RWPE2 (cell line): ENCODE measurements at regions not wholly inside any gene's neighbourhood (a gene's known extent, or its start where the extent isn't known, plus 50 kb on each side); places are given as distances from the start of the nearest gene placed in this dataset.

Source experiments
- ATAC-seq: fragments of 200-7000 bp; cut with Tn5 transposase; 3 replicates; pipeline ENCODE4 v1.9.1; 2021; ENCODE audit warnings: low read depth
- DNase-seq: peaks from one replicate; pipeline ENCODE4 v3.0.0-alpha.2; 2020; ENCODE audit warnings: low spot score
- H3K27ac ChIP-seq: fragments of 450-650 bp; 2 replicates; pipeline ENCODE4 v1.5.1; 2017; ENCODE audit warnings: mild to moderate bottlenecking; ENCODE audit not compliant: poor library complexity, severe bottlenecking
- H3K27me3 ChIP-seq: fragments of 250-450 bp; sonication (Bioruptor Pico); 2 replicates; pipeline ENCODE4 v1.5.1; 2021; ENCODE audit warnings: mild to moderate bottlenecking, moderate library complexity; ENCODE audit not compliant: insufficient read depth, poor library complexity, severe bottlenecking
- H3K36me3 ChIP-seq: fragments of 250-450 bp; sonication (Bioruptor Pico); 2 replicates; pipeline ENCODE4 v1.5.1; 2020; ENCODE audit warnings: low read depth, mild to moderate bottlenecking, moderate library complexity
- H3K4me1 ChIP-seq: fragments of 250-450 bp; sonication (Bioruptor Pico); 2 replicates; pipeline ENCODE4 v1.5.1; 2021; ENCODE audit warnings: mild to moderate bottlenecking, moderate library complexity; ENCODE audit not compliant: insufficient read depth, poor library complexity, severe bottlenecking
- H3K4me3 ChIP-seq: fragments of 250-450 bp; sonication (Bioruptor Pico); 2 replicates; pipeline ENCODE4 v1.5.1; 2021; ENCODE audit warnings: mild to moderate bottlenecking, moderate library complexity; ENCODE audit not compliant: severe bottlenecking
- H3K9me3 ChIP-seq: fragments of 250-450 bp; sonication (Bioruptor Pico); 2 replicates; pipeline ENCODE4 v1.5.1; 2021; ENCODE audit warnings: mild to moderate bottlenecking, moderate library complexity; ENCODE audit not compliant: severe bottlenecking
- TF ChIP-seq, protein P1 (sequence below): fragments of 450-650 bp; IDR thresholded peaks from one replicate; pipeline ENCODE4 v1.5.1; 2017; ENCODE audit warnings: mild to moderate bottlenecking, moderate library complexity; ENCODE audit not compliant: poor library complexity, severe bottlenecking

DNA sequence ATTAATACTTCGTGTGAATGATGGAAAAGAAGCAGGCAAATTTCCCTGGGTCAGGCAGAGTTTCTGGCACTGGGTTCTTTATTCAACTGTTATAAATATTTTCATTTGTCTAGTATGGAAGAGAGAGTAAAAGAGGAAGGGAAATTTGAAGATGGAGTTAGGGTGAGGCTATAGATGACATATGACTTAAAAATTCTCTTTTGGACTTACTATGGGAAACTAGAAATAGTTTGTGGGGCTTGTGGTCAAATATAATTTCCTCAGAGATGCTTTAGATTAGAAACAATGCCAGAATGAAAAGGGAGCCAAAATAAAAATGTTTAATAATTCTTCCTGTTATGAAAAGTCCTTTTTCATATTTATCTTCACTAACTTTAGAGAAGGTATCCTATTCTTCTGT, 103.2 kb downstream of the GC start:
- H3K36me3 ChIP-seq = no peaks in the 10 kb centered on the region; the same call in 1 of the 2 replicates
- H3K4me3 ChIP-seq = no peak overlapping the region
- no peaks in the 10 kb centered on the region for H3K27me3 ChIP-seq
- no peaks in the 10 kb centered on the region for H3K4me1 ChIP-seq
- no peak overlapping the region for H3K27ac ChIP-seq
- TF ChIP-seq, protein P1, sequence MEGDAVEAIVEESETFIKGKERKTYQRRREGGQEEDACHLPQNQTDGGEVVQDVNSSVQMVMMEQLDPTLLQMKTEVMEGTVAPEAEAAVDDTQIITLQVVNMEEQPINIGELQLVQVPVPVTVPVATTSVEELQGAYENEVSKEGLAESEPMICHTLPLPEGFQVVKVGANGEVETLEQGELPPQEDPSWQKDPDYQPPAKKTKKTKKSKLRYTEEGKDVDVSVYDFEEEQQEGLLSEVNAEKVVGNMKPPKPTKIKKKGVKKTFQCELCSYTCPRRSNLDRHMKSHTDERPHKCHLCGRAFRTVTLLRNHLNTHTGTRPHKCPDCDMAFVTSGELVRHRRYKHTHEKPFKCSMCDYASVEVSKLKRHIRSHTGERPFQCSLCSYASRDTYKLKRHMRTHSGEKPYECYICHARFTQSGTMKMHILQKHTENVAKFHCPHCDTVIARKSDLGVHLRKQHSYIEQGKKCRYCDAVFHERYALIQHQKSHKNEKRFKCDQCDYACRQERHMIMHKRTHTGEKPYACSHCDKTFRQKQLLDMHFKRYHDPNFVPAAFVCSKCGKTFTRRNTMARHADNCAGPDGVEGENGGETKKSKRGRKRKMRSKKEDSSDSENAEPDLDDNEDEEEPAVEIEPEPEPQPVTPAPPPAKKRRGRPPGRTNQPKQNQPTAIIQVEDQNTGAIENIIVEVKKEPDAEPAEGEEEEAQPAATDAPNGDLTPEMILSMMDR = no peak
- no peak for ATAC-seq
- no peak for DNase-seq
- no peaks in the 10 kb centered on the region for H3K9me3 ChIP-seq

DNA sequence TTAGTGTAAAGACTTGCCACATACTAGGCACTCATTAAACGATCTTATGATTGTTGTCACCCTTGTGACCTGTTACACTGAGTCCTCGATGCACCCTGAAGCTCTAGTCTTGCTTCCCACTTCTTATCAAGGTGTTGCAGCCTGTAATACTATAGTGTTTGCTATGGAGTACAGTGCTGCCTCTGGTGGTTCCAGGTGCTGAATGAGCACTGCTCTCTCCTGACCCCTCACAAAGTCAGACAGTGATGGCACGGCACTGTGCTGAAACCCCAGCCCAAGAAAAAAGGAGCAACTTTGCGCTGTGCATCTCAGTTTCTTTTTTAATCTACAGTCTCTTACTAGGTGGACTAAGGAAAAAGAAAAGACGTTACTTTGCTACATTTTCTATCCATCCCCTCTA, 106.3 kb downstream of the GC start:
- Histone ChIP-seq H3K36me3 (no peaks in the 10 kb centered on the region; the same call in 1 of the 2 replicates), H3K4me1 (no peaks in the 10 kb centered on the region), H3K9me3 (no peaks in the 10 kb centered on the region), H3K27me3 (no peaks in the 10 kb centered on the region), H3K27ac (no peak overlapping the region), H3K4me3 (no peak overlapping the region)
- TF ChIP-seq, protein P1 = no peak
- ATAC-seq (no peak), DNase-seq (no peak)

DNA sequence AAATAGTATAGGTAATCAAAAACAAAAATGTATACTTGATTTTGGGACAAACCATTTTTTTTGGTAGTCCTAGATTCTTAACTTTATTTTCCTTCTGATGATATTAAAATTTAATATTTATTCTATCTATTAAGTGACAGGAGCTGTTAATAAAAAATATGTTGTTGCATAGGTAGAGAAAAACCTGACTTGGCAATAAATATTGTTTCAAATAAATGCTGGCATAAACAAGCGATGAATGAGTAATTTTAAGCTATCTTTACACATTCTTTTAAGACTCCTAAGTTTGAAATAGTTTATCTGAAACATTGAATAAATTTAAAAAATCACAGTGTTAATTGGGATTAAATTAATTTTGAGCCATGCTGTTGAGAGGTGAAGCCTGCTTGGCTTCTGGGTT, 114.6 kb downstream of the GC start:
- Histone ChIP-seq H3K27me3 (no peaks in the 10 kb centered on the region), H3K4me3 (no peak overlapping the region), H3K27ac (no peak overlapping the region), H3K9me3 (no peaks in the 10 kb centered on the region), H3K36me3 (no peaks in the 10 kb centered on the region), H3K4me1 (no peaks in the 10 kb centered on the region)
- TF ChIP-seq, protein P1 = no peak
- DNase-seq (no peak), ATAC-seq (no peak)

DNA sequence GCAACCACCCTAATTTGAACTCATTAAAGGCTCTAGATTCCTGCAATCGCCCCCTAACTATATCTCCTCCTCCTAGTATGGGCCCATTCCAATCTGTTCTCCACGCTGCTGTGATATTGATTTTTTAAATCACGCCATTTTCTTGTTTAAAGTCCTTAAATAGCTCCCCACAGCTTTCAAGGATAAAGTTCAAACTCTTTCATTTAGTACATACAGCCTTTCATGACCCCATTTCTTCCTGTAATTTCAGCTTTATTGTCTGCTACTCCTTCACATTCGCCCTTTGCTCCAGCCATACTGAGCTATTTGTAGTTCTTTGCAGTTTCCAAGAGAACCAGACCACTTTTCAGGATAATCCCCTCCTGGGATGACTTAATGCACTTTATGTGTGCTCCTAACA, 118.5 kb downstream of the GC start:
- H3K27ac ChIP-seq = no peak overlapping the region
- no peaks in the 10 kb centered on the region for H3K4me1 ChIP-seq
- TF ChIP-seq, protein P1 = no peak
- no peaks in the 10 kb centered on the region for H3K36me3 ChIP-seq
- H3K4me3 ChIP-seq = no peak overlapping the region
- no peaks in the 10 kb centered on the region for H3K9me3 ChIP-seq
- no peaks in the 10 kb centered on the region for H3K27me3 ChIP-seq
- ATAC-seq (no peak), DNase-seq (no peak)

DNA sequence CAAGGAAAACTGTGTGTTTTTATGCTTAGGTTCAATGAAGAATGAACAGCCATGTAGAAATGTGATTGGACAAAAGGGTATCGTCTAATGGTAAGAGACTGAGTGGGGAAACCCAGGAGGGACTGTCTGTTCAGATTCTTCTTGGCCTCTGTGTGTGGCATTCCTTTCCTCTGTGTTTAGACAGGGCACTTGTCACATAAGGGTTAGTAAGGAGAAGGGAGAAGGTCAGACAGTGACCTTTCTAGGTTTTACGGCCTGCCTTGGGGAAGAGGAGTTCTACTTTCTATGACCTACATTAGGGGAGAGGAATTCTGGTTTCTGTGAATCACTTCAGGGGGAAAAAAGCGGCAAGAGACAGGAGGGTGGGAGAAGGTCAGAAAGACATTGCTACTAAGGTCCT, 119.5 kb downstream of the GC start:
- H3K9me3 ChIP-seq = no peaks in the 10 kb centered on the region
- DNase-seq (no peak), ATAC-seq (no peak)
- no peak overlapping the region for H3K27ac ChIP-seq
- H3K4me3 ChIP-seq = no peak overlapping the region
- no peaks in the 10 kb centered on the region for H3K27me3 ChIP-seq
- no peaks in the 10 kb centered on the region for H3K4me1 ChIP-seq
- TF ChIP-seq, protein P1 = no peak
- H3K36me3 ChIP-seq = no peaks in the 10 kb centered on the region
